MM.1S (cell line): ENCODE measurements at regions not wholly inside any gene's neighbourhood (a gene's known extent, or its start where the extent isn't known, plus 50 kb on each side); places are given as distances from the start of the nearest gene placed in this dataset.
A peak's percentile ranks its signal among the peaks of the same experiment; 100 is the strongest.

Experiments
- DNase-seq: peaks from one replicate; pipeline ENCODE4 v3.0.0-alpha.2; 2015
- H2AFZ ChIP-seq: fragments of 300-600 bp; sonication (generic); 2 replicates; pipeline ENCODE4 v1.6.0; 2016; ENCODE audit warnings: antibody characterized with exemption, low read length
- H3F3A ChIP-seq: fragments of 300-600 bp; sonication (generic); 2 replicates; pipeline ENCODE4 v1.6.1; 2016; ENCODE audit warnings: mild to moderate bottlenecking, antibody characterized with exemption, low read length, moderate library complexity, mixed read lengths; ENCODE audit not compliant: insufficient read depth
- H3K27ac ChIP-seq: fragments of 300-600 bp; sonication (generic); 2 replicates; pipeline ENCODE4 v1.5.1; 2016; ENCODE audit warnings: mild to moderate bottlenecking, low read length
- H3K27me3 ChIP-seq: fragments of 300-600 bp; sonication (generic); replicated peaks from 2 replicates; pipeline ENCODE4 v1.6.0; 2016; ENCODE audit warnings: low read length; ENCODE audit not compliant: insufficient read depth
- H3K36me3 ChIP-seq: fragments of 300-600 bp; sonication (generic); replicated peaks from 2 replicates; pipeline ENCODE4 v1.6.1; 2016; ENCODE audit warnings: mild to moderate bottlenecking, low read length, mixed read lengths; ENCODE audit not compliant: insufficient read depth
- H3K4me1 ChIP-seq: fragments of 300-600 bp; sonication (generic); 2 replicates; pipeline ENCODE4 v1.6.1; 2016; ENCODE audit warnings: low read length, mixed read lengths
- H3K4me2 ChIP-seq: fragments of 300-600 bp; sonication (generic); 2 replicates; pipeline ENCODE4 v1.6.0; 2016; ENCODE audit warnings: low read depth, low read length
- H3K4me3 ChIP-seq: fragments of 300-600 bp; sonication (generic); 2 replicates; pipeline ENCODE4 v1.5.1; 2016; ENCODE audit warnings: low read length, mixed read lengths
- H3K79me2 ChIP-seq: fragments of 300-600 bp; sonication (generic); 2 replicates; pipeline ENCODE4 v1.6.1; 2016; ENCODE audit warnings: mixed run types, low read length, mixed read lengths
- H3K9ac ChIP-seq: fragments of 300-600 bp; sonication (generic); 2 replicates; pipeline ENCODE4 v1.6.1; 2016; ENCODE audit warnings: low read length, mixed read lengths
- H3K9me2 ChIP-seq: fragments of 300-600 bp; sonication (generic); replicated peaks from 2 replicates; pipeline ENCODE4 v1.6.1; 2016; ENCODE audit warnings: mild to moderate bottlenecking, low read length, mixed read lengths; ENCODE audit not compliant: insufficient read depth
- H3K9me3 ChIP-seq: fragments of 300-600 bp; sonication (generic); replicated peaks from 2 replicates; pipeline ENCODE4 v1.6.1; 2016; ENCODE audit warnings: mild to moderate bottlenecking, low read length, mixed read lengths; ENCODE audit not compliant: insufficient read depth
- H4K20me1 ChIP-seq: fragments of 300-600 bp; sonication (generic); 2 replicates; pipeline ENCODE4 v1.6.1; 2016; ENCODE audit warnings: mild to moderate bottlenecking, low read length, moderate library complexity, mixed read lengths; ENCODE audit not compliant: insufficient read depth
- CTCF ChIP-seq: fragments of 300-600 bp; sonication (generic); IDR thresholded peaks from 2 replicates; pipeline ENCODE4 v1.5.1; 2016; ENCODE audit warnings: antibody characterized with exemption, low read length, mixed read lengths
- EZH2 ChIP-seq: fragments of 300-600 bp; sonication (generic); optimal IDR thresholded peaks from 2 replicates; pipeline ENCODE3; 2017; ENCODE audit warnings: low read depth, mild to moderate bottlenecking, antibody characterized with exemption, low read length, mixed read lengths
- EZH2phosphoT487 ChIP-seq: fragments of 300-600 bp; sonication (generic); IDR thresholded peaks from 2 replicates; pipeline ENCODE4 v1.6.1; 2018; ENCODE audit warnings: antibody characterized with exemption, low read length

DNA sequence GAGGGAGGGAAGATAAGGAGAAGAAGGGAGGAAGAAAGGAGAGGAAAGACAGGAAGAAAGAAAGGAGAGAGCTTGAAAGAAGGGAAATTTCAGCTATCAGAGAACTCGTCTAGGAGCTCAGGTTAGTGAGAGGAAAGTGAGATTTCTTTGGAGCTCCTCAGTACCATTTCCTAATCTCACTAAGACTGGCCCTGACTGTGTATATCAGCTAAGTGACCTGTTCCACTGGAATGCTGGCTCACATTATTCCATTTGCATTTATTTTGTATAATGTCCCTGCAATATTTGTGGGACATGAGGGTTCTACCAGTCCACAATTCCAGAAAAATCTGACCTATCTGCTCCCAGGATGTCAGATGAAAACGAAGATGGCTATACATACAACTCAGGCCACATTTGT, 114.7 kb upstream of the CELF2 start:
- no peaks in the 10 kb centered on the region for H3K36me3 ChIP-seq
- no peaks in the 10 kb centered on the region for H3K9me2 ChIP-seq
- no peak for TF ChIP-seq EZH2
- TF ChIP-seq EZH2phosphoT487 = no peak
- no peak for TF ChIP-seq CTCF
- H3K4me1 ChIP-seq = no peaks in the 10 kb centered on the region
- no peak overlapping the region for H3K27ac ChIP-seq
- H3K9me3 ChIP-seq = no peaks in the 10 kb centered on the region
- no peaks in the 10 kb centered on the region for H3K79me2 ChIP-seq
- no peaks in the 10 kb centered on the region for H3K27me3 ChIP-seq
- no peak overlapping the region for H3K4me3 ChIP-seq
- H3F3A ChIP-seq = no peaks in the 10 kb centered on the region
- H3K9ac ChIP-seq = no peak overlapping the region
- H2AFZ ChIP-seq = no peak overlapping the region
- H4K20me1 ChIP-seq = no peaks in the 10 kb centered on the region
- no peak overlapping the region for H3K4me2 ChIP-seq
- DNase-seq = no peak

DNA sequence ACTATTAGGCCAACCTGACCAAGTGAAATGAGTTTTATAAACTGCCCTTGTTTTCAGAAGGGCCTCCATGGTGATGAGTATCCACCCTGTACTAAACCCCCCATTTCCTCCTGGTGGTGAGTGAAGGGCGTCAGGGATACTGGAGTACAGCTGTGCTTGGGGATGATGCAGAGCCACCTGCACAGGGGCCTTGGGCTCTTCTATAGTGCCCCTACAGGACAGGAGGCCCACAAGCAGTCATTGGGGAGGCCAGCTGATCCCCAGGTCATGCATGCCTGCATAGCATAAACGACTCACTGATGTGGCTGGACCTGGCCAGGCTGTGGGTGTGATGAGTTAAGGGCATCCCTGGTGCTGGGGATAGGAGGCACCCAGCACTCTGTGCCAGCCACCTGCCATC, 114.1 kb upstream of the CELF2 start:
- Histone ChIP-seq H3K36me3 (no peaks in the 10 kb centered on the region), H3F3A (no peaks in the 10 kb centered on the region), H3K9me2 (no peaks in the 10 kb centered on the region), H3K9ac (no peak overlapping the region), H3K4me2 (no peak overlapping the region), H3K79me2 (no peaks in the 10 kb centered on the region), H3K27ac (no peak overlapping the region), H3K9me3 (no peaks in the 10 kb centered on the region), H3K4me3 (no peak overlapping the region), H3K4me1 (no peaks in the 10 kb centered on the region), H3K27me3 (no peaks in the 10 kb centered on the region), H4K20me1 (no peaks in the 10 kb centered on the region), H2AFZ (no peak overlapping the region)
- no peak for TF ChIP-seq CTCF
- TF ChIP-seq EZH2phosphoT487 = no peak
- no peak for TF ChIP-seq EZH2
- no peak for DNase-seq

DNA sequence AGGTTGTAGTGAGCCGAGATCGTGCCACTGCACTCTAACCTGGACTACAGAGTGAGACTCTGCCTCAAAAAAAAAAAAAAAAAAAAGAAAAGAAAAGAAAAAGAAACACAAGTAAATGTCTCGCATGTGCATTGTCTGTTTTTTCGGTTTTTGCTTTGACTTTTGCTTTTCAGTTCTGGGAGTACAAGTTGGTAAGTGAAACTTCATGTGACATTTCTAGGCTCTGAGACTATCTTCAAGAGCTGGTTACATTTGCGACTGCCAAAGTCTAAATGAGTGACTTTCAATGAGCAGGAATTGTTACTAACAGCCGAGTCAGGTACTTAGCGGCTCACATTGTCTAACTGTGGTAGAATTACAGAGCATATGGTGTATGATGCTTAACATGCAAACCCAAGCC, 107.0 kb upstream of the CELF2 start:
- Histone ChIP-seq H3K9me3 (no peaks in the 10 kb centered on the region), H2AFZ (no peak overlapping the region), H3K9me2 (no peaks in the 10 kb centered on the region), H3K9ac (no peak overlapping the region), H4K20me1 (no peaks in the 10 kb centered on the region), H3F3A (no peaks in the 10 kb centered on the region), H3K27me3 (no peaks in the 10 kb centered on the region), H3K79me2 (no peaks in the 10 kb centered on the region), H3K4me3 (no peak overlapping the region), H3K36me3 (no peaks in the 10 kb centered on the region), H3K4me1 (no peaks in the 10 kb centered on the region), H3K4me2 (no peak overlapping the region), H3K27ac (no peak overlapping the region)
- TF ChIP-seq CTCF = no peak
- no peak for TF ChIP-seq EZH2phosphoT487
- TF ChIP-seq EZH2 = no peak
- peak; percentile 25 for DNase-seq
